OCI-LY3 (cell line): ENCODE measurements at regions not wholly inside any gene's neighbourhood (a gene's known extent, or its start where the extent isn't known, plus 50 kb on each side); places are given as distances from the start of the nearest gene placed in this dataset.

Experiments used
- CTCF ChIP-seq: fragments of 200-600, 300-600 bp; sonication (generic); IDR thresholded peaks from 2 replicates; pipeline ENCODE4 v1.5.1; 2014; ENCODE audit warnings: antibody characterized with exemption, low read length, low read depth
- EZH2phosphoT487 ChIP-seq: fragments of 200-600 bp; shearing (Covaris generic); IDR thresholded peaks from 2 replicates; pipeline ENCODE4 v1.6.1; 2018; ENCODE audit warnings: antibody characterized with exemption, mixed run types, low read depth

- no peak for TF ChIP-seq CTCF
- TF ChIP-seq EZH2phosphoT487, result no peak
Measured at GRCh38 chr22:48039326-48039725, 1276.9 kb downstream of the TBC1D22A start.
